B cell (primary cell): ENCODE measurements at regions not wholly inside any gene's neighbourhood (a gene's known extent, or its start where the extent isn't known, plus 50 kb on each side); places are given as distances from the start of the nearest gene placed in this dataset.

Experiments
- CTCF ChIP-seq: fragments of 200-600 bp; IDR thresholded peaks from one replicate; pipeline ENCODE4 v1.8.0; 2022; ENCODE audit warnings: antibody characterized with exemption, mild to moderate bottlenecking
- EZH2 ChIP-seq: IDR thresholded peaks from 2 replicates; pipeline ENCODE4 v1.6.1; 2012; ENCODE audit warnings: borderline replicate concordance, low read depth, mild to moderate bottlenecking, moderate library complexity, low read length; ENCODE audit not compliant: insufficient read depth, poor library complexity, severe bottlenecking

GRCh38 chr3:13236557-13237173 is 163.4 kb upstream of the IQSEC1 start:
- TF ChIP-seq CTCF (no peak), EZH2 (no peak)
